ENCODE measurements at regions not wholly inside any gene's neighbourhood (a gene's known extent, or its start where the extent isn't known, plus 50 kb on each side); places are given as distances from the start of the nearest gene placed in this dataset.

- Histone ChIP-seq H3K27ac (ENCODE audit: low read length) (no peak overlapping the region), H3K9me3 (ENCODE audit: control insufficient read depth, insufficient read depth, low read depth, low read length) (no peaks in the 10 kb centered on the region), H3K36me3 (ENCODE audit: control insufficient read depth, insufficient read depth, low read length) (no peaks in the 10 kb centered on the region), H3K4me1 (ENCODE audit: control insufficient read depth, insufficient read depth, low read length) (no peaks in the 10 kb centered on the region), H3K4me3 (ENCODE audit: low read depth in 2 of 2, low read length in 2 of 2) (no peak overlapping the region), H3K27me3 (ENCODE audit: control insufficient read depth, insufficient read depth, low read length) (no peaks in the 10 kb centered on the region)
- ATAC-seq: no peak
- ChIA-PET CTCF (no interaction called here), POLR2A (no interaction called here)
- no peak for DNase-seq (ENCODE audit: low read depth, low spot score)
- BruUV-seq (replicated peaks): no TSS peak
- in situ Hi-C loops (cut with HindIII; ENCODE audit: low pct_unique_long_range_greater_than_20kb, low sequenced_read_pairs) (no loop called here), intact Hi-C loops (cut with micrococcal nuclease; ENCODE audit: unreplicated experiment) (no loop called here)
- TF ChIP-seq, protein P1, sequence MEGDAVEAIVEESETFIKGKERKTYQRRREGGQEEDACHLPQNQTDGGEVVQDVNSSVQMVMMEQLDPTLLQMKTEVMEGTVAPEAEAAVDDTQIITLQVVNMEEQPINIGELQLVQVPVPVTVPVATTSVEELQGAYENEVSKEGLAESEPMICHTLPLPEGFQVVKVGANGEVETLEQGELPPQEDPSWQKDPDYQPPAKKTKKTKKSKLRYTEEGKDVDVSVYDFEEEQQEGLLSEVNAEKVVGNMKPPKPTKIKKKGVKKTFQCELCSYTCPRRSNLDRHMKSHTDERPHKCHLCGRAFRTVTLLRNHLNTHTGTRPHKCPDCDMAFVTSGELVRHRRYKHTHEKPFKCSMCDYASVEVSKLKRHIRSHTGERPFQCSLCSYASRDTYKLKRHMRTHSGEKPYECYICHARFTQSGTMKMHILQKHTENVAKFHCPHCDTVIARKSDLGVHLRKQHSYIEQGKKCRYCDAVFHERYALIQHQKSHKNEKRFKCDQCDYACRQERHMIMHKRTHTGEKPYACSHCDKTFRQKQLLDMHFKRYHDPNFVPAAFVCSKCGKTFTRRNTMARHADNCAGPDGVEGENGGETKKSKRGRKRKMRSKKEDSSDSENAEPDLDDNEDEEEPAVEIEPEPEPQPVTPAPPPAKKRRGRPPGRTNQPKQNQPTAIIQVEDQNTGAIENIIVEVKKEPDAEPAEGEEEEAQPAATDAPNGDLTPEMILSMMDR (IDR thresholded peaks at IDR 0.05): no peak
- TF ChIP-seq POLR2AphosphoS5 (IDR thresholded peaks at IDR 0.05; ENCODE audit: low read depth, low read length) (no peak), TCF7L2 (IDR thresholded peaks at IDR 0.05; ENCODE audit: low read depth, low read length) (no peak), REST (IDR thresholded peaks at IDR 0.05; ENCODE audit: insufficient read depth in 1 of 2, low read depth in 2 of 2, low read length in 1 of 2) (no peak), SIN3A (IDR thresholded peaks at IDR 0.05; ENCODE audit: borderline replicate concordance, insufficient read depth, low read depth, low read length) (no peak)
Measured at GRCh38 chrX:19172741-19173140, 50.5 kb upstream of the ADGRG2 start.

GRCh38 chrX:19174401-19175025 lies 52.2 kb upstream of the ADGRG2 start:
- Histone ChIP-seq H3K4me1 (ENCODE audit: control insufficient read depth, insufficient read depth, low read length) (no peaks in the 10 kb centered on the region), H3K27me3 (ENCODE audit: control insufficient read depth, insufficient read depth, low read length) (no peaks in the 10 kb centered on the region), H3K27ac (ENCODE audit: low read length) (no peak overlapping the region), H3K4me3 (ENCODE audit: low read depth in 2 of 2, low read length in 2 of 2) (no peak overlapping the region), H3K9me3 (ENCODE audit: control insufficient read depth, insufficient read depth, low read depth, low read length) (no peaks in the 10 kb centered on the region), H3K36me3 (ENCODE audit: control insufficient read depth, insufficient read depth, low read length) (no peaks in the 10 kb centered on the region)
- in situ Hi-C loops (cut with HindIII; ENCODE audit: low pct_unique_long_range_greater_than_20kb, low sequenced_read_pairs): no loop called here
- DNase-seq (ENCODE audit: low read depth, low spot score) (no peak), ATAC-seq (no peak)
- intact Hi-C loops (cut with micrococcal nuclease; ENCODE audit: unreplicated experiment): no loop called here
- BruUV-seq (replicated peaks): no TSS peak
- ChIA-PET POLR2A (no interaction called here), CTCF (no interaction called here)
- TF ChIP-seq, protein P1 (IDR thresholded peaks at IDR 0.05): no peak
- TF ChIP-seq POLR2AphosphoS5 (IDR thresholded peaks at IDR 0.05; ENCODE audit: low read depth, low read length) (no peak), SIN3A (IDR thresholded peaks at IDR 0.05; ENCODE audit: borderline replicate concordance, insufficient read depth, low read depth, low read length) (no peak), TCF7L2 (IDR thresholded peaks at IDR 0.05; ENCODE audit: low read depth, low read length) (no peak)

Measured in Panc1 (cell line).